ENCODE measurements at regions not wholly inside any gene's neighbourhood (a gene's known extent, or its start where the extent isn't known, plus 50 kb on each side); places are given as distances from the start of the nearest gene placed in this dataset.

GRCh38 chr9:79152306-79152705 is 419.5 kb upstream of the TLE4 start:
- Histone ChIP-seq H3K27ac (ENCODE audit: insufficient read depth in 1 of 2, low read depth in 1 of 2, low read length in 2 of 2, poor library complexity in 1 of 2, severe bottlenecking in 2 of 2) (no peak overlapping the region), H3K36me3 (ENCODE audit: control insufficient read depth in 4 of 4, insufficient read depth in 4 of 4, low read length in 3 of 4) (no peaks in the 10 kb centered on the region), H3K9me3 (ENCODE audit: control extremely low read depth in 1 of 5, control insufficient read depth in 4 of 5, insufficient read depth in 2 of 5, low read depth in 1 of 5, low read length in 4 of 5) (no peaks in the 10 kb centered on the region), H3K4me1 (ENCODE audit: control extremely low read depth in 1 of 4, control insufficient read depth in 4 of 4, insufficient read depth in 4 of 4, low read length in 3 of 4) (no peaks in the 10 kb centered on the region), H3K27me3 (replicated peaks in 2 of 5; ENCODE audit: control insufficient read depth in 4 of 5, insufficient read depth in 5 of 5, low read length in 4 of 5) (no peaks in the 10 kb centered on the region), H3K4me3 (ENCODE audit: control insufficient read depth in 1 of 7, extremely low read depth in 1 of 7, insufficient read depth in 4 of 7, low read depth in 2 of 7, low read length in 6 of 7) (no peak overlapping the region)
- no peak for DNase-seq
- ChIA-PET POLR2A (no interaction called here), CTCF (interaction anchor here (1.2 to 1.8 kb wide), 4 partner anchors 9 to 23 kb away, joined by 3 to 6 read pairs (median 4); no protein-coding TSS in a partner anchor)
- WGBS (ENCODE audit: insufficient coverage), result 100% methylated on average over 2 of the region's 2 CpGs

GRCh38 chr9:79154806-79155205 is 417.0 kb upstream of the TLE4 start:
- no peak overlapping the region for H3K27ac ChIP-seq (ENCODE audit: insufficient read depth in 1 of 2, low read depth in 1 of 2, low read length in 2 of 2, poor library complexity in 1 of 2, severe bottlenecking in 2 of 2)
- ChIA-PET CTCF (no interaction called here), POLR2A (no interaction called here)
- no peaks in the 10 kb centered on the region for H3K9me3 ChIP-seq (ENCODE audit: control extremely low read depth in 1 of 5, control insufficient read depth in 4 of 5, insufficient read depth in 2 of 5, low read depth in 1 of 5, low read length in 4 of 5)
- DNase-seq, result no peak
- no CpG with 5 or more reads among the region's 2 CpGs for WGBS (ENCODE audit: insufficient coverage)
- no peaks in the 10 kb centered on the region for H3K36me3 ChIP-seq (ENCODE audit: control insufficient read depth in 4 of 4, insufficient read depth in 4 of 4, low read length in 3 of 4)
- H3K4me3 ChIP-seq (ENCODE audit: control insufficient read depth in 1 of 7, extremely low read depth in 1 of 7, insufficient read depth in 4 of 7, low read depth in 2 of 7, low read length in 6 of 7), result no peak overlapping the region
- no peaks in the 10 kb centered on the region for H3K4me1 ChIP-seq (ENCODE audit: control extremely low read depth in 1 of 4, control insufficient read depth in 4 of 4, insufficient read depth in 4 of 4, low read length in 3 of 4)
- H3K27me3 ChIP-seq (replicated peaks in 2 of 5; ENCODE audit: control insufficient read depth in 4 of 5, insufficient read depth in 5 of 5, low read length in 4 of 5), result no peaks in the 10 kb centered on the region

GRCh38 chr9:79155308-79155707 is 416.5 kb upstream of the TLE4 start:
- POLR2A ChIA-PET, result no interaction called here
- WGBS (ENCODE audit: insufficient coverage), result 100% methylated on average over 1 of the region's 1 CpG
- Histone ChIP-seq H3K36me3 (ENCODE audit: control insufficient read depth in 4 of 4, insufficient read depth in 4 of 4, low read length in 3 of 4) (no peaks in the 10 kb centered on the region), H3K4me1 (ENCODE audit: control extremely low read depth in 1 of 4, control insufficient read depth in 4 of 4, insufficient read depth in 4 of 4, low read length in 3 of 4) (no peaks in the 10 kb centered on the region), H3K27ac (ENCODE audit: insufficient read depth in 1 of 2, low read depth in 1 of 2, low read length in 2 of 2, poor library complexity in 1 of 2, severe bottlenecking in 2 of 2) (no peak overlapping the region), H3K27me3 (replicated peaks in 2 of 5; ENCODE audit: control insufficient read depth in 4 of 5, insufficient read depth in 5 of 5, low read length in 4 of 5) (no peaks in the 10 kb centered on the region), H3K9me3 (ENCODE audit: control extremely low read depth in 1 of 5, control insufficient read depth in 4 of 5, insufficient read depth in 2 of 5, low read depth in 1 of 5, low read length in 4 of 5) (no peaks in the 10 kb centered on the region), H3K4me3 (ENCODE audit: control insufficient read depth in 1 of 7, extremely low read depth in 1 of 7, insufficient read depth in 4 of 7, low read depth in 2 of 7, low read length in 6 of 7) (no peak overlapping the region)
- CTCF ChIA-PET, result no interaction called here
- peak in 2 of 3 donors; percentile 6 to 8 for DNase-seq

- CTCF ChIA-PET, result no interaction called here
- Histone ChIP-seq H3K4me1 (ENCODE audit: control extremely low read depth in 1 of 4, control insufficient read depth in 4 of 4, insufficient read depth in 4 of 4, low read length in 3 of 4) (peaks cover 0 to 6% (median 0%) of the 10 kb centered on the region in 4 experiments), H3K27ac (ENCODE audit: insufficient read depth in 1 of 2, low read depth in 1 of 2, low read length in 2 of 2, poor library complexity in 1 of 2, severe bottlenecking in 2 of 2) (no peak overlapping the region), H3K27me3 (replicated peaks in 2 of 5; ENCODE audit: control insufficient read depth in 4 of 5, insufficient read depth in 5 of 5, low read length in 4 of 5) (no peaks in the 10 kb centered on the region), H3K4me3 (ENCODE audit: control insufficient read depth in 1 of 7, extremely low read depth in 1 of 7, insufficient read depth in 4 of 7, low read depth in 2 of 7, low read length in 6 of 7) (no peak overlapping the region), H3K36me3 (ENCODE audit: control insufficient read depth in 4 of 4, insufficient read depth in 4 of 4, low read length in 3 of 4) (no peaks in the 10 kb centered on the region), H3K9me3 (ENCODE audit: control extremely low read depth in 1 of 5, control insufficient read depth in 4 of 5, insufficient read depth in 2 of 5, low read depth in 1 of 5, low read length in 4 of 5) (no peaks in the 10 kb centered on the region)
- DNase-seq, result no peak
- 95% methylated on average over 2 of the region's 2 CpGs for WGBS (ENCODE audit: insufficient coverage)
- POLR2A ChIA-PET, result no interaction called here
Observed at GRCh38 chr9:79163544-79163943, 408.2 kb upstream of the TLE4 start.

- WGBS (ENCODE audit: insufficient coverage), result 100% methylated on average over 1 of the region's 4 CpGs
- H3K4me3 ChIP-seq (ENCODE audit: control insufficient read depth in 1 of 7, extremely low read depth in 1 of 7, insufficient read depth in 4 of 7, low read depth in 2 of 7, low read length in 6 of 7), result no peak overlapping the region
- ChIA-PET POLR2A (interaction anchor here (0.6 kb wide), 1 partner anchor 105 kb away, joined by 3 read pairs; no protein-coding TSS in a partner anchor), CTCF (interaction anchor here (0.8 kb wide), 1 partner anchor 30 kb away, joined by 3 read pairs; no protein-coding TSS in a partner anchor)
- H3K27me3 ChIP-seq (replicated peaks in 2 of 5; ENCODE audit: control insufficient read depth in 4 of 5, insufficient read depth in 5 of 5, low read length in 4 of 5), result no peaks in the 10 kb centered on the region
- DNase-seq, result no peak
- no peaks in the 10 kb centered on the region for H3K36me3 ChIP-seq (ENCODE audit: control insufficient read depth in 4 of 4, insufficient read depth in 4 of 4, low read length in 3 of 4)
- H3K9me3 ChIP-seq (ENCODE audit: control extremely low read depth in 1 of 5, control insufficient read depth in 4 of 5, insufficient read depth in 2 of 5, low read depth in 1 of 5, low read length in 4 of 5), result no peaks in the 10 kb centered on the region
- H3K27ac ChIP-seq (ENCODE audit: insufficient read depth in 1 of 2, low read depth in 1 of 2, low read length in 2 of 2, poor library complexity in 1 of 2, severe bottlenecking in 2 of 2), result no peak overlapping the region
- H3K4me1 ChIP-seq (ENCODE audit: control extremely low read depth in 1 of 4, control insufficient read depth in 4 of 4, insufficient read depth in 4 of 4, low read length in 3 of 4), result peaks cover 0 to 6% (median 0%) of the 10 kb centered on the region in 4 experiments
Observed at GRCh38 chr9:79164406-79164805, 407.4 kb upstream of the TLE4 start.

- DNase-seq, result no peak
- Histone ChIP-seq H3K9me3 (ENCODE audit: control extremely low read depth in 1 of 5, control insufficient read depth in 4 of 5, insufficient read depth in 2 of 5, low read depth in 1 of 5, low read length in 4 of 5) (no peaks in the 10 kb centered on the region), H3K27ac (ENCODE audit: insufficient read depth in 1 of 2, low read depth in 1 of 2, low read length in 2 of 2, poor library complexity in 1 of 2, severe bottlenecking in 2 of 2) (no peak overlapping the region), H3K4me1 (ENCODE audit: control extremely low read depth in 1 of 4, control insufficient read depth in 4 of 4, insufficient read depth in 4 of 4, low read length in 3 of 4) (peaks cover 0 to 6% (median 0%) of the 10 kb centered on the region in 4 experiments), H3K36me3 (ENCODE audit: control insufficient read depth in 4 of 4, insufficient read depth in 4 of 4, low read length in 3 of 4) (no peaks in the 10 kb centered on the region), H3K4me3 (ENCODE audit: control insufficient read depth in 1 of 7, extremely low read depth in 1 of 7, insufficient read depth in 4 of 7, low read depth in 2 of 7, low read length in 6 of 7) (no peak overlapping the region), H3K27me3 (replicated peaks in 2 of 5; ENCODE audit: control insufficient read depth in 4 of 5, insufficient read depth in 5 of 5, low read length in 4 of 5) (no peaks in the 10 kb centered on the region)
- ChIA-PET POLR2A (interaction anchor here (0.6 kb wide), 1 partner anchor 106 kb away, joined by 3 read pairs; no protein-coding TSS in a partner anchor), CTCF (interaction anchor here (0.8 kb wide), 1 partner anchor 31 kb away, joined by 3 read pairs; no protein-coding TSS in a partner anchor)
- 100% methylated on average over 2 of the region's 5 CpGs for WGBS (ENCODE audit: insufficient coverage)
Observed at GRCh38 chr9:79165020-79165780, 406.6 kb upstream of the TLE4 start.

GRCh38 chr9:79166005-79166404 is 405.8 kb upstream of the TLE4 start:
- no peak for DNase-seq

More at GRCh38 chr9:79166005-79166404, 405.8 kb upstream of the TLE4 start:
- Histone ChIP-seq H3K27me3 (replicated peaks in 2 of 5; ENCODE audit: control insufficient read depth in 4 of 5, insufficient read depth in 5 of 5, low read length in 4 of 5) (no peaks in the 10 kb centered on the region), H3K36me3 (ENCODE audit: control insufficient read depth in 4 of 4, insufficient read depth in 4 of 4, low read length in 3 of 4) (no peaks in the 10 kb centered on the region), H3K9me3 (ENCODE audit: control extremely low read depth in 1 of 5, control insufficient read depth in 4 of 5, insufficient read depth in 2 of 5, low read depth in 1 of 5, low read length in 4 of 5) (peaks cover 0 to 3% (median 0%) of the 10 kb centered on the region in 5 experiments), H3K4me3 (ENCODE audit: control insufficient read depth in 1 of 7, extremely low read depth in 1 of 7, insufficient read depth in 4 of 7, low read depth in 2 of 7, low read length in 6 of 7) (no peak overlapping the region), H3K27ac (ENCODE audit: insufficient read depth in 1 of 2, low read depth in 1 of 2, low read length in 2 of 2, poor library complexity in 1 of 2, severe bottlenecking in 2 of 2) (no peak overlapping the region), H3K4me1 (ENCODE audit: control extremely low read depth in 1 of 4, control insufficient read depth in 4 of 4, insufficient read depth in 4 of 4, low read length in 3 of 4) (peaks cover 0 to 6% (median 0%) of the 10 kb centered on the region in 4 experiments)
- CTCF ChIA-PET, result no interaction called here
- 95% methylated on average over 2 of the region's 3 CpGs for WGBS (ENCODE audit: insufficient coverage)
- POLR2A ChIA-PET, result no interaction called here

Measured in common myeloid progenitor, CD34-positive (primary cell).